Activated CD4-positive, alpha-beta T cell treated with anti-CD3 and anti-CD28 coated beads, Interleukin-10, Interleukin-2, amounts not matched to agents 100 ng/mL and 50 ng/mL, durations not matched to agents 16 hours and 8 hours (primary cell): ENCODE measurements at regions not wholly inside any gene's neighbourhood (a gene's known extent, or its start where the extent isn't known, plus 50 kb on each side); places are given as distances from the start of the nearest gene placed in this dataset.
"Not testable (repeated sequence)": the region's sequence is repeated elsewhere in the genome, so short reads cannot be mapped to it uniquely, and the experiment has no call there.

ENCODE experiments used
- DNase-seq: peaks from one replicate; pipeline ENCODE4 v3.0.0-alpha.2; 2020

DNA sequence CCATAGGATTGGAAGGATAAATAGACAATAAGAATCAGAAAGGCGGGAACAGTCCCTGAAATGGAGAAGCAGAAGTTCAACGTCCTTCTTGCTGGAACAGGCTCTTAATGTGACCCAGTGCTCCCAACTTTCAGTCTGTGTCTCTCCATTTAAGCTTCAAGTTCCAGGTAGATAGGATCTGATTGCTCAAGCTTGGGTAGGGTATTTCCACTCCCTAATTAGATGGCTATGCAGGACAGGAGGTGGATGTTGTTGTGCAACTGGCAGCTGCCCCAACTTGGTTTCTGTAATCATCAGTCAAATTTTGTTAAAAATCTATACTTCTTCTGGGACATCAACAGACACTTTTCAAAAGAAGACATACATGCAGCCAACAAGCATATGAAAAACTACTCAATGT, 266.2 kb downstream of the C12orf75 start:
- DNase-seq, result no peak

DNA sequence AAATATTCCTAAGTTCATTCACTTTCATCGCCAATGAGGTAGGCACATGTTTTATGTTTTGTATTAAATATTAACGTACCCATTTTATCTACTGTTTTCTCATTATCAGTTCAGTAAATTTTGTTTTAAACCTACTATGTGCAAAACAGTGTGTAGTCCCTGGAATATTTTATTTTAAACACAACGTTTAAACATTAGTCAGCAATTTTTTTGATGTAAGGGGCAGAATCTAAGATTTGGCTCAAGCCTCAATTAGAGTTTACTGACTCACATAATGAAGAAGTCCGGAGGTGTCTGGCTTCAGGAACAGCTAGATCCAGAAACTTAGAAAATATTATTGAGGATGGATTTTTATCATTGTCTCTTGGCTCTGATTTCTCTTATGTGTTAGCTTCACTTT, 267.5 kb downstream of the C12orf75 start:
- no peak for DNase-seq

DNA sequence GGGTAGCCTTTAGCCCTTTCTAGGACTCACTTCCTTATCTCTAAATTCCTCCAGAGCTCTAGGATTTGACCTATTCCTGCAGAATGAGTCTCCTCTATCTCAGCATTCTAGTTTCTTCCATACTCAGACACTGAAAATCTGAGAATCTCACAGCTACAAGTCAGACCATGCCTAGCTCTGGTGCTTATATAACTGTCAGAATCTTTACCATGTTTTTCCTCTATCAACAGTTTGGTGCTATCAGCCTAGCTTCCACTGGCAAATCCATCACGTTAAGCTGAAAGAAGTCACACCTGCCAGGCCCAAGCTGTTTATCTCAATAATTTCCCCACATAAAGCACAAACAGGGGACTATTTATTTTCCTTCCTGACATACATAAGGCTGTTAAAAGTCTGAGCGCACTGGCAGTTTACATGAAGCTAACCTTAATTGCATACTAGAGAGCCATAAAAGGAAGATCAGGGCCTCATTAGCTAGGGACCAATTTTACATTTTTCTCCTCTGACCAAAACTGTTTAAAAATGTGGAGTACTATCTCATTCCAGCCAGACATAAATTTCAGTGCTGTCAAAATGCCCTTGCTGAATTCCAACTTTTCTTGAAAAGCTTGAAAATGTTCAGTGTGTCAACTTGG, 270.5 kb downstream of the C12orf75 start:
- DNase-seq, result no peak

DNA sequence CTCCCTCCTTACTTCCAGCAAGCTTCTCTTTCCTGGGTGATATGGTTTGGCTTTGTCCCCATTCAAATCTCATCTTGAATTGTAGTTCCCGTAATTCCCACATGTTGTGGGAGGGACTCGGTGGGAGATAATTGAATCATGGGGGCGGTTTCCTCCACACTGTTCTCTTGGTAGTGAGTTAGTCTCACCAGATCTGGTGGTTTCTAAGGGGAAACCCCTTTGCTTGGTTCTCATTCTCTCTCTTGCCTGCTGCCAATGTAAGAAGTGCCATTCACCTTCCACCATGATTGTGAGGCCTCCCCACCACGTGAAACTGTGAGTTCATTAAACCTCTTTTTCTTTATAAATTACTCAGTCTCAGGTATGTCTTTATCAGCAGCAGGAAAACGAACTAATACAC, 271.8 kb downstream of the C12orf75 start:
- peak; percentile 4 for DNase-seq

DNA sequence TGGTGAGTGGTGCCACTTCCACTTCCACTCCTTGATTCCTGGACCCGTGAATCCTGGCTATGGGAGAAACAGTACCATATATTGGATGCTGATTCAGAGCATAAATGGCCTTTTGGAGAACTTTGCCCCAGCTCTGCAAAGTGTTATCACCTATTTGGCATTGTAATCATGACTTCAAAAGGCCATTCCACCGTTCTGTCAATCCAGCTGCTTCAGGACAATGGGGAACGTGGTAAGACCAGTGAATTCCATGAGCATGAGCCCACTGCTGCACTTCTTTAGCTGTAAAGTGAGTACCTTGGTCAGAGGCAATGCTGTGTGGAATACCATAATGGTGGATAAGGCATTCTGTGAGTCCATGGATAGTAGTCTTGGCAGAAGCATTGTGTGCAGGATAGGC, 273.8 kb downstream of the C12orf75 start:
- DNase-seq, result not testable (repeated sequence)

DNA sequence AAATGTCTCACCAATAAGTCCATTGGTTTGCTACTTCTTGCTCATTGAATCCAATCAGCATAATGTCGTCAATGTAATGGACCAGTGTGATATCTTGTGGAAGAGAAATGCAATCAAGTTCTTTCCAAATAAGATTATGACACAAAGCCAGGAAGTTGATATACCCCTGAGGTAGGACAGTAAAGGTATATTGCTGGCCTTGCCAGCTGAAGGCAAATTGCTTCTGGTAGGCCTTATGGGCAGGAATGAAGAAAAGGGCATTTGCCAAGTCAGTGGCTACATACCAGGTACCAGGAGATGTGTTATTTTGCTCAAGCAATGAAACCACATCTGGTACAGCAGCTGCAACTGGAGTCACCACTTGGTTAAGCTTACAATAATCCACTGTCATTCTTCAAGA, 276.1 kb downstream of the C12orf75 start:
- not testable (repeated sequence) for DNase-seq

DNA sequence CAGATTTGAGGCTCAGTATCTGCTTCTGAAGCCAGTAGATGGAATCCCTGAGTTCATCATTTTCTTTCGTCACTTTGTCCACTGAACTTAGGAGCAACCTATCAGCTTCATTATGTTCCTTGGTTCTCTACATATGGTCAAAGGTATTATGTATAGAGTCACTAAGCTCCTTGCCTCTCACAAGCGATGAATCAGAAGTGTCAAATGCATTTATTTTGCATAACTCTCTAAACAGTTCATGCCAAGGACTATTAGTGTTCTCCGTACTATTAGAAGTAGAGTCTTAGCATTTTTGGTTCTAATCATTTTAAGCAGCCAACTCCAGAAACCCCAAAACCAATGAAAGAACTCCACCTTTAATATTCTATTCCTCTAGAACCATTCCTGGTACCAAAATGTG, 278.5 kb downstream of the C12orf75 start:
- DNase-seq, result not testable (repeated sequence)

DNA sequence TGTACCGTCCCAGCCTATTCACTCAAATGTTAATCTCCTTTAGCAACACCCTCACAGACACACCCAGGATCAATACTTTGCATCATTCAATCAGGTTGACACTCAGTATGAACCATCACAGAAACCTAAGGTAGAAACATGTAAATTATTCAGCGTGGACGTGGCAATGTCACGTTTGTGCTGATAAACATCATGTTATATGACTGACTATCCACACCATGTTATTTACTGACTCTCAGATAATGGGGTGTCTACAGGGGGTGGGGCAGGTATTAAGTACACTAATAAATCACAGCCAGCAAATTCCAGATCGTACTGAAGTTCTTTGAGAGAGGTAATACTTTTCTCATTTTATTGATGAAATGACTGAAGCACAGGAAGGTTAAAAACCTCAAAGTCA, 280.0 kb downstream of the C12orf75 start:
- DNase-seq, result no peak

DNA sequence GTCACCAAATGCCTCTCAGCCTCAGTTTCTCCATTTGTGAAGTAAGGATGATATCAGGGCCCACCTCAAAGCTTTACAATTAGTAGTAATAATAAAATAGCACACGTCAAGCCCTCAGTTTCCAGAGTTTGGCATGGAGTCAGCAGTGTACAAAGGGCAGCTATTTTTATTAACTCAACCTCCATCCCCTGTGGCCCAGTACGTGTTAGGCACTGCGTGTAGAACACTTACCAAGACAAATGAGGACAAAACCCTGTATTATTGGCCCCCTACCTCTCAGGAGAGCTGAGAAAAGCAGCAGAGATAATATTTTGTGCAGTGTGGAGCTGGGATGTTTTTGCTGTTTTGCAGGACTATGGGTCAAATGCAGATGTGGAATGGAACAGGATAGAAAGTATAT, 280.8 kb downstream of the C12orf75 start:
- no peak for DNase-seq

DNA sequence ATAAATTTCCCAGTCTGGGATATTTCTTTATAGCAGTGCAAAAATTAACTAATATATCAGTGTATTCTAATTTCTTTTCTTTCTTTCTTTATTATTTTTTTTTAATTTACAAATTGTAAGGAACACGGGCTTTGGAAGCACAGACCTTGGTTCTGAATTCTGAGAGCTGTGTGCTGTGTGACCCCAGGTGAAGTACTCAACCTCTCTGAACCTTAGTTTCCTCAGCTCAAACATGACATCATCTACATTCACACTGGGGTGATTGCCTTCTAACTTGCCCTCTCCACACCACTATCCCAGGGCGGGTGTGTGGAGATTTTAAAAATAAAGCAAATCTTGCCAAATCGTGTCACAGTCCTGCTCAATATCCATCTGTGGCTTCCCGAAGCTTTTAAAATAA, 282.8 kb downstream of the C12orf75 start:
- no peak for DNase-seq

DNA sequence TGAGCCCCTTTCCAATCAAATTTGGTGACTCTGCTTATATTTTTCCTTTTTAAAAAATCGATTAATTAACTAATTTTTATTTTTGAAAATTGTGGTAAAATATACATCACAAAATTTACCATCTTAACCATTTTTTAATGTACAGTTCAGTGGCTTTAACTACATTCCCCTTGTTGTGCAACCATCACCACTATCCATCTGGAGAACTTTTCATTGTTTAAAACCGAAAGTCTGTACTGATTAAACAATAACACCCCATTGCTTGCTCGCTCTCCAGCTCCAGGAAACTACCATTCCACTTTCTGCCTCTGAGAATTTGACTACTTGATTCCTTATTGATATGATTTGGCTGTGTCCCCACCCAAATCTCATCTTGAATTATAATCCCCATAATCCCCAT, 283.4 kb downstream of the C12orf75 start:
- no peak for DNase-seq

DNA sequence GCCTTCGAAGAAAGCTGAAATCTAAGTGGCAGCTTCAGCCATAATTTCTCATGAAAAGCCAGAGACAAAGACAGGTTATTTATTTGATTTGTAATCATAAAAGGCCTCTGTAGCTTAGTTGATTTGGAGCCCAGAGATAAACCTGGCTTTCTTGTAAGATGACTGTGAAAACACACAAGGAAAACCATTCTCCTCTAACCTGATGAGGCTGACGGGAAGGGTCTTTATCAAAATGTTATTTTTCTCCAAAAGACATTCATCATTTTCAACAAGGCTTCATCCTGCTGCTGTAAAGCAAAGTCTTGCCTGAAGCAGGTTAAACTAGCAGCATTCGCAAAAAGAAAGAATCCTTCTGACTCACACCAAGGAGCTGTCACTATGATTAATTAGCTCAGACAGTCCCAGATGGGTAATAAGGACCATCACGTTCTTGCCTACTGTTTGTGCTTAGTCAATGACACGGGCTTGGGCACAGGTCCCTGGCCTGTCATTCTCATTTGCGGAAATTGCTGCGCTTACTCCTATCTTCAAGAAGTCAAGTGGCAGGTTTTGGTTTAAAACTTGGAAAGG, 286.6 kb downstream of the C12orf75 start:
- DNase-seq, result no peak

DNA sequence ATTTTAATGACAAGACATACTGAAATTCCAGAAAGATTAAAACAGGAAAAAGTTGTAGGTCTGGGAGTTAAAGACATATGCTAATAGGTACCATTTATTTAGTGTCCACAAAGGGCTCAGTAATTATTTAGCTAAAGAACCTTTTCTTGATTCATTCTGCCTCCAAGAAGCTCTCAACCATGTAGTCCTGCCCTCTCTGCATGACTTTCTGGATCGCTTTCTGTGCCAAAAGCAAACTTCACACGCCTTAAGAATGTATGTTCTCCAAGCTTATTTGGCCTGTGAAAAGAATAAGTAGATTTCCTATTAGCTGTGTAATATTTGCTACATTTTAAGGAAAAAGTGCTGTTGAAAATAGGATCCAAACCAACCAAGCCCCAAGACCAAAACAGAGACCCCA, 291.7 kb downstream of the C12orf75 start:
- no peak for DNase-seq

DNA sequence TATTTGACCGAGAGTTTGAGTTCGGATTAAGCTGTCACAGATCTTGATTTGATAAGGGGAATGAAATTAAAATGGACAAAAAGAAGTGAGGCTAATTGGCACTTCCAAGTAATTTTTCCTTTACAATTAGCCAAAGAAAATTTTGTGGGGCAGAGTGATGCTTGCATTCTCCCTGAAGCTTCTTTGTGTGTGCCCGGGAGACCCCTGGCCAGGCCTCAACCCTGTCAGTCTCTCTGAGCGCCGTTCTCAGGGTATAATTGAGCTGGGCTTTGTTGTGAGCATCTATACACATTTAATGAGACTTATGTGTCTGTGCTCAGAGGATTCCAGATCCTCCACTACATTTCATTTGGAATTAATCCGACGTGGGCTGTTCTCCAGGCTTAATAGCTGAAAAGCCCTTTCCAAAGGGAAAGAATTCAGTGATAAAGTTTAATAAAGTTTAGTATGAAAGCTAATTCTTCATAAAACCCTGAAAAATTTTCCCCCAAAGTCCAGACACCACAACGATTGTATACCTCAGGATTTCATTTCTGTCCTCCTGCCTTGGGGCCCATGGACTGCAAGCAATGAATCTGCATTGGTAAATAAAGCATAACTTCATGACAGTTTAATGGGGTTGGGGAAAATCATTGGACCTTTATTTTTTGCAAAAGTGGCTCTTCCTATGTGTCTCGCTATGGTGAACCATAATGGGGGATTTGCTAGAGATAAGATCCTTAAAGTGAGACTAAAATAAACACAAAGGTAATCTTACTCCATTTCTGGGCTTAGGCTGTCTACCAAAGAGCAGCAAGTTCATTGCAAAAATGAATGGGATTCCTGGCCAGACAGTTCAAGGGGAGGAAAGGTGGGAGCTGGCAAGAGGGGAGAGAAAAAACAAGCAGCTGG, 292.6 kb downstream of the C12orf75 start:
- DNase-seq, result no peak

DNA sequence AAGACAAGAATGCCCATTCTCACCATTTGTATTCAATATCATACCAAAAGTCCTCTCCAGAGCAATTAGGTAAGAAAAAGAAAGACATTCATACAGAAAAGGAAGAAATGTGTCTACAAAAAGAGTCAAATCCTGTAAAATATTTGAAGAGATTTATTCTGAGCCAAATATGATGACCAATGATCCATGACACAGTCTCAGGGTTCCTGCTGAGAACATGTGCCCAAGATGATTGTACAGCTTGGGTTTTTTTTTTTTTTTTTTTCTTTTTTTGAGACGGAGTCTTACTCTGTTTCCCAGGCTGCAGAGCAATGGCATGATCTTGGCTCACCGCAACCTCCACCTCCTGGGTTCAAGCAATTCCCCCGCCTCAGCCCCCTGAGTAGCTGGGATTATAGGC, 296.2 kb downstream of the C12orf75 start:
- DNase-seq, result no peak

DNA sequence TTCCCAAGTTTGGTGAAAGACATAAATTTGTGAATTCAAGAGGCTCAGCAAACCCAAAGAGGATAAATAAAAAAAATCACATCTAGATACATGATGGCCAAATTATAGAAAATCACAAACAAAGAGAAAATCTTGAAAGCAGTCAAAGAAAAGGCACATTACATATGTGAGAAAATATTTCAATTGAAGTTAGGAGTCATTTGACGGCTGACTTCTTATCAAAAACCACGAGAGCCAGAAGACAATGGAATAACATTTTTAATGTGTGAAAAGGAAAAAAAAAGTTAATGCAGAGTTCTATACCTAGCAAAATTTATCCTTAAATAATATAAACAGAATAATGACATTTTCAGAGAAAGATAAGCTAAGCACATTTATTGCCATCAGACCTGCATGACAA, 307.0 kb downstream of the C12orf75 start:
- DNase-seq, result no peak

DNA sequence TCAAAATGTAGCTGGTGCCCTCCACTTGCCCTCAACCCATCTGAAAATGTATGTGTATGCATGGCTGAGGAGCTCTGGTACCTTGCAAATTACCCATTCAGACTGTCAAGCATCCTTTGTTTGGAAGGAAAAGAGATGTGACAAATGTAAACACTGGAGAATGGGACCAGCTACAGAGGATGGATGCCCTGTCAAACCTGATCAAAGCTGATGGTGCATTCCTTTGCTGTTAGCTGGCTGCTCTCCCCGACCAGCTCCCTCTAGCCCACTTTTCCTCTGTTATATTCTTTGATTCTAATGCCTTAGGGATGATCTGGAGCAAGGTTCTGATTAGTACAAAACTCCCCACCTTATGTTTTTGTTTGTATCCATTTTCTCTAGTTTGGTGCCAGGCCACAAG, 310.3 kb downstream of the C12orf75 start:
- no peak for DNase-seq

DNA sequence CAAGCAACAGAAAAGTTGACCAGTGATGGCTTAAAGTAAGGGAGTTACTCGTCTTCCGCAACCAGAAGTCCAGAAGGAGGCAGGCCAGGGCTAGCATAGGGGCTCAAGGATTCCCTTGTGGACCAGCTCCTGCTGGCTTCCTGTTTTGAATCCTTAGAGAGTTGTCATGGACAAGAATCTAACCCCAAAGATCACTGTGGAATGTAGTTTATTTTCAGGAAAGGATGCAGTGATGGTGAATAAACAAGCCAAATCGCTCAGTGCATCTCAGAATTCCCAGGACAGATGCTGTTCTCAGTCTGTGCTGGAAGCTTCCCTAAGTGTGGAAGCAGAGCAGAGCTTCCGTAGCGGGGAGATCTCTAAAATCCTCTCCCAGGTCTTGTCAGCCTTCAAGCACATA, 311.3 kb downstream of the C12orf75 start:
- no peak for DNase-seq

DNA sequence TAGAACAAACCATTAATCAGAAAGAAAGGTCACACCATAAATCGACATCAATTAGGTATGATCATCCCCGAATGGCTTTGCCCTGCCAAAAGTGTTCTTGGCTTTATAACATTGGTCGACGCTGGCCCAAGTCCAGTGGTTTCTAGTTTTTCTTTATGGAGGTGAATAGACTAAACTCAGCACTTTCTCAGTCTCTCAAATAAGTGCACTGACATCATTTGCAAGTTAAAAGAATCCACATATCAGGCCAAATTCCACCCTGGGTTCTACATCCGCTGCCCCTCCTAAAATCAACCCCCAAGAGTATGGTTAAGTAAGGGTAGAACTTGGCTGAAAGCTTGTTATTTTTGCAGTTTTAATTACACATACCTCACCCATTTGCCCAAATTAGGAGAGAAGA, 314.3 kb downstream of the C12orf75 start:
- DNase-seq, result no peak

DNA sequence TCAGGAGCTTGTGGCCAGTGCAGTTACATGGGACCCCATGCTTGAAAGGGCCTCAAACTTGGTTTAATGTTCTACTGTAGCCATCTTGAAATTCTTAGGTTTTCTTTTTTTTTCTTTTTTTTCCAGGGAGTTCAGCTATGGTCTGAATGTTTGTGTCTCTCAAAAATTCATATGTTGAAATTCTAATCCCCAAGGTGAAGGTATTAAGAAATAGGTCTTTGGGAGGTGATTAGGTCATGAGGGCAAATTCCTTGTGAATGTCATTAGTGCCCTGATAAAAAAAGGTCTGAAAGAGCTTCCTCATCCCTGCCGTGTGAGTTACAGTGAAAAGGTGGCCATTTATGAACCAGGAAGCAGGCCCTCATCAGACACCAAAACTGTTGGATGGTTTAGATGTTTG, 324.1 kb downstream of the C12orf75 start:
- DNase-seq, result no peak

DNA sequence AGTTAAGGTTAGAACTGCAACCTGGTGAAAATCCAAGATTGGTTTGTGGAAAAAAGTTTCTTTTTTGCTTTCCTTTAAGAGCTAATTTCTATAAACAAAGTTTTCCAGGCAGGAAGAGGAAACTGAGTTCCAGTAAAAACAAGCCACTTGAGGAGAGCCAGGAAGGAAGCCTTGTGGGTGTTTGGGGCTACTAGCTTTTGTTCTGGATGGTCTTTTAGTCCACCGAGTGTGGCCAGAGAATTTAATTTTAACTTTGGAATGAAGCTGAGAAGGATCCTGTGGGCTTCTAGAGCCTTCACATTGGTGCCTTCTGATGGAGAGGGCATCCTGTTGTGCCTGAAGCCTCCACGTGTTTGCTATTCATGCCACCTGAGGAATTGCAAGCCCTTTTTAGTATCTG, 327.9 kb downstream of the C12orf75 start:
- DNase-seq, result no peak

DNA sequence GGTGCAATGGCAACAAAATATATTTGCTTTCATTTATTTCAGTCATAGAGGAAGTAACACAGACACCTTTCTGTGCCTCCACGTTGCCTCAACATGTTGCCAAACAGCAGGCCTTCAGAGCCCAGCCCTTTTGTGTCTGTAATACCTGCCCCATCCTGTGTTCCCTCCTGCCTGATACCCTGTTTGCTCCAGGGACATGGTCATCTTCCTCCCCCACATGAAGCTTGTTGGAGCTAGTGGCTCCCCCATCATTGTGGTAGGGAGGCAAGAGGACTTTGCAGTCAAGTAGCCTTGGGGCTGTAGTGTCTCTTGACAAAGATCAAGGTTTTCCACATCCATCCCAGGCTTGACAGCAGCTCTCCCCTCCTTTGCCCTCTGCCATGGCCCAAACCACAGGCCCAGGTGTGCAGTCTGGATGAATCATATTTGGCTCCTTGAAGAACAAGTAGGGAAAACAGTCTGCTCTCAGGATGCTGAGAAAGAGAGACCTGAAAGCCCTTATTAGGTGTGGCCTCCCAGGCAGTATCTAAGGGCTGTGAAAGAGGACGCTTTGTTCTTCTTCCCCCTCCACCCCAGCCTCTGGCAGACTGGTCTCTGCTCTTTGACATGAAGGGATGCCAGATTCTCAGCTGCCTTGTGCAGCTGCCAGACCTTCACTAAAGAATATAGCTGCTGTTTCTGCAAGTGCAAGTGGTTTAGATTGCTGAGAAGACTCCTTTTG, 329.0 kb downstream of the C12orf75 start:
- DNase-seq, result no peak

DNA sequence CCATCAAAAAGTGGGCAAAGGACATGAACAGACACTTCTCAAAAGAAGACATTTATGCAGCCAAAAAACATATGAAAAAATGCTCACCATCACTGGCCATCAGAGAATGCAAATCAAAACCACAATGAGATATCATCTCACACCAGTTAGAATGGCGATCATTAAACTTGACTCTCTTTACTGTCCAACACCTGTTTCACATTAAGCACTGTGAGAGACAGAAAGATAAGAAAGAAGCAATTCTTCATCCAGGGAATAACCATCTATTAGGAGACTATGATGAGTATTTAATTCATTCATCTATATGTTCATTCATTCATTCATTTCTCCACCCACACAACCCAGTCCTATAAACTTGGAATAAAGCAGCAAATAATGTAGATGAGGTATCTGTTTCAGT, 334.3 kb downstream of the C12orf75 start:
- DNase-seq, result not testable (repeated sequence)

DNA sequence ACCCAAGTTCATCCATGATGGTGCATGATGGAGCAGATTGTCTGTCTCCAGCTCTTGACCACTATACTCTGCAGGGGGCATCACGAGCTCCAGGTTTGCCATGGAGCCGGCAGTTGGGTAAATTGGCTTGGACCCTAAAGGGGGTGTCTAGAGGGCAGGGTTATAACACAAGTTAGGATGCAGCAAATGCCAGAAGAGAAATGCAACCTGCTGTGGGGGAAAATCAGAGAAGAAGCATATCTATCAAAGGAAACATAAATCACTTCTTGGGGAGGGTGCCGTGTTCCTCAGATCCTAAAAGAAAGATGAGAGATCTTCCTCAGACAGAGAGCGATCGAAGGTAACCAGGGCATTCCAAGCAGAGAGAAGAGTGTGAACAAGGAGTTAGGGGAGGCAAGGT, 334.9 kb downstream of the C12orf75 start:
- no peak for DNase-seq
